NB4 (cell line): ENCODE measurements at regions not wholly inside any gene's neighbourhood (a gene's known extent, or its start where the extent isn't known, plus 50 kb on each side); places are given as distances from the start of the nearest gene placed in this dataset.

Source experiments
- DNase-seq: peaks from one replicate; pipeline ENCODE4 v3.0.0; 2010; ENCODE audit warnings: low read depth
- H3K4me3 ChIP-seq: one replicate; pipeline ENCODE4 v1.5.1; 2011; ENCODE audit warnings: mild to moderate bottlenecking, low read depth, low read length, moderate library complexity
- CTCF ChIP-seq: IDR thresholded peaks from one replicate; pipeline ENCODE4 v1.5.1; 2012; ENCODE audit warnings: low read depth, low read length
- MAX ChIP-seq: IDR thresholded peaks from 2 replicates; pipeline ENCODE4 v1.6.1; 2011; ENCODE audit warnings: low read depth, low read length
- MYC ChIP-seq: IDR thresholded peaks from 2 replicates; pipeline ENCODE4 v1.6.1; 2011; ENCODE audit warnings: low read depth, low read length
- POLR2A ChIP-seq: IDR thresholded peaks from 2 replicates; pipeline ENCODE4 v1.6.1; 2011; ENCODE audit warnings: mild to moderate bottlenecking; ENCODE audit not compliant: insufficient read length; ENCODE audit errors: extremely low read depth

DNA sequence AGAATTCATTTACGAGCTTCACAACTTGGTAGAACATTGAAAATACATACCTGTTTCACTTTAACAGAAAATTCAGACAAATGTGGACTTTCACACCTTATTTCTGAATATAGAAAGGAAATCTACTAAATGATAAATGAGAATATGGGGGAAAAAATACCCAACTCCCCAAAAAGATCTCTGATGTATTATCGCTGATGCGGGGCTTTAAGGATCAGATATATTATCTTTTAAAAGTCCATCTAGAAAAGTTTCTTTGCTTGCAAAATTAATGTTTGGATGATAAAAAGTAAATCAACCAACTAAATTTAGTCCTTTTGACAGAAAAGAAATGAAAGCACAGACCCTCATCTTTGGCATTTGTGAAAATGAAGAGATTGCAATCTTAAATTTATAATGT is 540.1 kb upstream of the CHAC2 start:
- DNase-seq = no peak
- no peak overlapping the region for H3K4me3 ChIP-seq
- TF ChIP-seq MAX (no peak), POLR2A (no peak)

DNA sequence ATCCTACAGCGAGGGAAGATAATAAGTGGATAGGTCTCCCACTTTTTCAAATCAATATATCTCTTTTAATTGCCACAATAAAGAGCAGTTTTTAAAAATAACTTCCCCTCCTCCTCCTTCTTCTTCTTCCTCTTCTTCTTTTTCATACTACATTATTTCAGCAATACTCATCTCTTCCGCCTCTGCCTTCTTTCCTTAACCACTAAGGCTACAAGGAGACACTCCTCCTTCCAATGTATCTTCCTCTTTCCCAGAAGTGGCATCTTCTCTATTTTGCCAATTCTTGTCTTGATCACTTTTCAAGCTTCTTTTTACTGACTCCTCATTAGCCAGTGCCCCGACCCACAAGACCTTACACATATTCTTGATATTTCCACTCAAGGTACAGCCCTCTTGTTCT is 546.6 kb upstream of the CHAC2 start:
- TF ChIP-seq MAX (no peak), POLR2A (no peak), MYC (no peak), CTCF (no peak)
- DNase-seq = no peak

GRCh38 chr2:53217250-53217649 is 550.4 kb upstream of the CHAC2 start:
- TF ChIP-seq CTCF (no peak), MYC (no peak), MAX (no peak), POLR2A (no peak)
- no peak for DNase-seq
- no peak overlapping the region for H3K4me3 ChIP-seq

More for the DNA sequence above, 546.6 kb upstream of the CHAC2 start:
- no peak overlapping the region for H3K4me3 ChIP-seq

DNA sequence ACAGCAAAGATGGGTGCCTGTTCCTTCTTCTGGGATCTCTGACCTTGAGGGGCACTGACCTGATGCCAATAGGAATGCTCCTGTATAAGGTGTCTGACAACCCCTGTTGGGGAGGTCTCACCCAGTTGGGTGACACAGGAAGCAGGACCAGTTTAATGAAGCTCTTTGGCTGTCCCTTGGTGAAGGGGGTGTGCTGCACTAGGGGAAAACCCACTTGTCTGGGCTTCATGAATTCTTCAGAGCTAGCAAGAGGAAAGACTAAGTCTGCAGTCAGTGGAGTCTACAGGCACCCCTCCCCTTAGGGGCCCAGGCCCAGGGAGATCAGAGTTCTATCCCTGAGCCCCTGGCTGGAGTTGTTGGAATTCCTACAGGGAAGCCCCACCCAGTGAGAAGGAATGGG is 550.8 kb upstream of the CHAC2 start:
- TF ChIP-seq POLR2A (no peak), CTCF (no peak), MYC (no peak), MAX (no peak)
- no peak overlapping the region for H3K4me3 ChIP-seq
- DNase-seq = no peak

DNA sequence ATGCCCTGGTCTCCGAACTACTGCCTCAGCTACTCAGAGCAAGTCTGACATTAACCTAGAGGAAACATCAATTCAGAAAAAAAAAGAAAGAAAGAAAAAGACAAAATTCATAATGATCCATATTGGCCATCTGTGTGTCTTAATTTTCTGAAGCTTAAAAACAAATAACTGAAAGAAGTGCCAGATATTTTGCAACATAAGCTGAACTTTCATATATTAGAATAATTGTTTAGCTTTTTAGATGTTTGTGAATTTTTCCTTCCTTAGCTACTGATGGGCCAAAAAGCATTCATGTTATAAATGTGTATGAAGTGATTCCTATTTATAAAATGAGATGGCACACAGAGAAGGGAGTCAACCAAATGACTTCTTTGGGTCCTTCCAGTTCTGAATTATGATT is 555.0 kb upstream of the CHAC2 start:
- TF ChIP-seq MYC (no peak), POLR2A (no peak), CTCF (no peak), MAX (no peak)
- DNase-seq = no peak

DNA sequence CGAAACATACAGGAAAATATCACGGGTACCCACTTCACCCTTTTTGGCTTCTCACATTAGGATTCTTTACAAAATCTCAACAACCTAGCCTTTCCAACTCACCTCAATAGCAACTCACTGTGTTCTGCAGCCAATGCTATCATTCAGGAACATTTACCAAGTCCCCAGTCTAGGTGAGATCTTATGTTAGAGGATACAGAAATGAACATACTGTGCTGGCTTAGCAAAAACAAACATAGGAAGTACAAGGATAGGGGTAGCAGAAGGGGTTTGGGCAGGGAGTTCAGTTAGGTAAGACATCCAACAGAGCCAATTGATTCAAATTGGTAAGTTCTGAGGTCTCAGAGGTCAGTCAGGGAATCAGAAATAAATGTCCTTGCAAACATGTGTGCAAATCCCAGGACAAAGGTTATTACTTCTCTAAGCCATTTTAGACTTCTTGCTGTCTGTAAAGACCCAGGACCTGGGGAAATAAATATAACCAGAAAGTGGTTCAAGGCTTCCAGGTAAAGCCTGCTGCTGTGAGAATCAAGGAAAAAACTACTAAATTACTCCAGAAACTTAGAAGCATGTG is 556.3 kb upstream of the CHAC2 start:
- no peak for TF ChIP-seq MYC
- TF ChIP-seq POLR2A = no peak
- no peak for TF ChIP-seq MAX
- no peak for TF ChIP-seq CTCF
- DNase-seq = no peak
- no peak overlapping the region for H3K4me3 ChIP-seq

More for the DNA sequence above, 555.0 kb upstream of the CHAC2 start:
- H3K4me3 ChIP-seq = no peak overlapping the region
